ENCODE measurements at regions not wholly inside any gene's neighbourhood (a gene's known extent, or its start where the extent isn't known, plus 50 kb on each side); places are given as distances from the start of the nearest gene placed in this dataset.

DNA sequence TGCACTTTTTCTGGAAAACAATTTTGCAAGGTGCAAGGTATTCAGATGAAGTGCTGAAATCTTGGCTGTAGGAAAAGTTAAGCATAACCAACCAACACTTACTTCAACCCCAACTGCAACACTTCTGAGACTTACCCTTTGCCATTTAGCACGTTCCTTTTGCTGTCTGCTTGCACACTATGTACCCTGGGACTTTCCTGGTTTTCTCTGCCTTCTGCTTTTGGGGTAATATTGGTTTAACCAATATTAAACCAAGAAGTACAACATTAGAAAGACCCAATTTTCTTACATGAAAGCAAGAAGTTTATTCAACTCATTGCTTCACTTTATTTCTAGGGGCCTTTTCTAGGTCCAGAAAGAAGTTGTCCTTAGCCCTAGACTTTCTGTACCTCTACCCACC lies 193.0 kb downstream of the HLX start:
- TF ChIP-seq, protein P1, sequence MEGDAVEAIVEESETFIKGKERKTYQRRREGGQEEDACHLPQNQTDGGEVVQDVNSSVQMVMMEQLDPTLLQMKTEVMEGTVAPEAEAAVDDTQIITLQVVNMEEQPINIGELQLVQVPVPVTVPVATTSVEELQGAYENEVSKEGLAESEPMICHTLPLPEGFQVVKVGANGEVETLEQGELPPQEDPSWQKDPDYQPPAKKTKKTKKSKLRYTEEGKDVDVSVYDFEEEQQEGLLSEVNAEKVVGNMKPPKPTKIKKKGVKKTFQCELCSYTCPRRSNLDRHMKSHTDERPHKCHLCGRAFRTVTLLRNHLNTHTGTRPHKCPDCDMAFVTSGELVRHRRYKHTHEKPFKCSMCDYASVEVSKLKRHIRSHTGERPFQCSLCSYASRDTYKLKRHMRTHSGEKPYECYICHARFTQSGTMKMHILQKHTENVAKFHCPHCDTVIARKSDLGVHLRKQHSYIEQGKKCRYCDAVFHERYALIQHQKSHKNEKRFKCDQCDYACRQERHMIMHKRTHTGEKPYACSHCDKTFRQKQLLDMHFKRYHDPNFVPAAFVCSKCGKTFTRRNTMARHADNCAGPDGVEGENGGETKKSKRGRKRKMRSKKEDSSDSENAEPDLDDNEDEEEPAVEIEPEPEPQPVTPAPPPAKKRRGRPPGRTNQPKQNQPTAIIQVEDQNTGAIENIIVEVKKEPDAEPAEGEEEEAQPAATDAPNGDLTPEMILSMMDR (conservative IDR thresholded peaks at IDR 0.05 in 1 of 2, IDR thresholded peaks at IDR 0.05 in 1 of 2; ENCODE audit: low read depth in 1 of 2, low read length in 2 of 2) = no peak
- no peak for TF ChIP-seq EZH2 (IDR thresholded peaks at IDR 0.05; ENCODE audit: low read length, missing control alignments)
